Fibroblast of the aortic adventitia (primary cell): ENCODE measurements at regions not wholly inside any gene's neighbourhood (a gene's known extent, or its start where the extent isn't known, plus 50 kb on each side); places are given as distances from the start of the nearest gene placed in this dataset.

Experiments used
- DNase-seq: peaks from one replicate; pipeline ENCODE4 v3.0.0-alpha.2; 2010; ENCODE audit warnings: low read depth
- H3K4me3 ChIP-seq: 2 replicates; pipeline ENCODE4 v1.5.1; 2011; ENCODE audit warnings: low read depth, mild to moderate bottlenecking, control low read depth, low read length, moderate library complexity
- CTCF ChIP-seq: IDR thresholded peaks from 2 replicates; pipeline ENCODE4 v1.5.1; 2011; ENCODE audit warnings: mild to moderate bottlenecking, low read length, control low read depth, inconsistent platforms; ENCODE audit not compliant: insufficient read depth

DNA sequence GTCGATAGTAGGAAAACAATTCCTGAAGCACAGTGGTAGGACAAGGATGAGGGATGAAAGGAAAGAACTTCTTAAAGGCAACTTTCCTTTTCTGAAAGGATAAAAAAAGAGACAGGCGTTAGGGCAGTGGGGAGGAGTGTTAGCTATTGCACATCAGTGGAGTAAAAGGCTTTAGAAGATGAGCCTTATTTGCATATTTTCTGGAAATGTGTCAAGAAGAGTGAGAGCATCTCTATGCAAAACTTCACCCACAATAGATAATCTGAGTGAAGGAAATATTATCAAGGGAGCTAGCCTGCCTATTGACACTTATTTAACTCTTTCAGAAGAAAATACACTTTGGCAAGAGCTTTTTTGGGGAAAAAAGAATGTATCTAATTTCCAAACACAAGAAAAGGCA lies 151.6 kb downstream of the MACIR start:
- DNase-seq = no peak
- no peak for TF ChIP-seq CTCF

GRCh38 chr5:103409013-103409670 lies 150.6 kb downstream of the MACIR start:
- H3K4me3 ChIP-seq = no peak overlapping the region
- TF ChIP-seq CTCF = no peak
- no peak for DNase-seq

More for the DNA sequence above, 151.6 kb downstream of the MACIR start:
- H3K4me3 ChIP-seq = no peak overlapping the region

DNA sequence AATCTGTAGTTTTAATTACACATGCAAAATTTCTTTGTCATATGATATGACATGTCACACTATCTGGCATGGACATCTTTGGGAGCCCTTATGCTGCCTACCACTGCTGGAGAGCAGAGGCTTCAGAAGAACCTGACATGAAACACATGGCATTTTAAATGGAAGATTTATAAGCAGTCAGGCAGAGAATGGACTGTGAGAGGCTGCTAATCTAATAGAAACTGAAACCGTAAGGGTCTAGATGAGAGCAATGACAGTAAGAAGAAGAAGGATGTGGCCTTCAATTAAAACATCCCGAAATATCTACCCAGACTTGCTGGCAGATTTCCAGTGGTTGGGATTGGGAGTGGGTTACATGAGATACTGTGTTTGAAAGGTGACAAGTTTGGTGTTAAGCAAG lies 149.8 kb downstream of the MACIR start:
- no peak for TF ChIP-seq CTCF
- DNase-seq = no peak
- H3K4me3 ChIP-seq = no peak overlapping the region

DNA sequence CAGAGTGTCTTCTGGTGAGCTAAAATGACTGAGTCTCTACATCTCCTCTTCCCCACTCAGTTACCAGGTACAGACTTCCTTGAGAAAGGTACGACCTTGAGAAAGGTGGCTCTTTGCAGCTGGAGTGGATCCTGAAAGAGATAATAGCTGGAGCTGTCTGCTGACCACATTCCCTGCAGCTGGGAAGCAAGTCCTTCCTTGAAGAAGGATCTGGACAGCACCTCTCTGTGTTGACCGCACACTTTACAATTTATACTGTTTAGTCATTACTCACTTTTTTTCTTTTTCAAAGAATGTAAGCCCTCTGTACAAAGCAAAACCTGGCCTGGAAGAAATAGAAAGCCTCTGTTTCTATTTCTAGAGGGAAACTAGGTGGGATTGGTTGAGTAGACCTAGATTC lies 148.8 kb downstream of the MACIR start:
- DNase-seq = no peak
- no peak for TF ChIP-seq CTCF
- H3K4me3 ChIP-seq = no peak overlapping the region

GRCh38 chr5:103404483-103404882 lies 145.9 kb downstream of the MACIR start:
- no peak overlapping the region for H3K4me3 ChIP-seq
- DNase-seq = no peak
- TF ChIP-seq CTCF = no peak

- H3K4me3 ChIP-seq = no peak overlapping the region
- no peak for TF ChIP-seq CTCF
- no peak for DNase-seq
These were observed 144.3 kb downstream of the MACIR start for GRCh38 chr5:103402851-103403250.
